A673 (cell line): ENCODE measurements at regions not wholly inside any gene's neighbourhood (a gene's known extent, or its start where the extent isn't known, plus 50 kb on each side); places are given as distances from the start of the nearest gene placed in this dataset.

ENCODE experiments used
- CTCF ChIP-seq: fragments of 300-800, 200-600 bp; sonication (generic); conservative IDR thresholded peaks from 2 replicates; pipeline ENCODE4 v1.5.1; 2017; ENCODE audit warnings: low read depth, mild to moderate bottlenecking, antibody characterized with exemption, low read length, moderate library complexity, mixed read lengths
- EZH2 ChIP-seq: fragments of 200-600 bp; sonication (generic); IDR thresholded peaks from 2 replicates; pipeline ENCODE4 v1.6.1; 2017; ENCODE audit warnings: borderline replicate concordance, low read depth, mild to moderate bottlenecking, mixed read lengths, antibody characterized with exemption, low read length; ENCODE audit not compliant: poor library complexity, severe bottlenecking

DNA sequence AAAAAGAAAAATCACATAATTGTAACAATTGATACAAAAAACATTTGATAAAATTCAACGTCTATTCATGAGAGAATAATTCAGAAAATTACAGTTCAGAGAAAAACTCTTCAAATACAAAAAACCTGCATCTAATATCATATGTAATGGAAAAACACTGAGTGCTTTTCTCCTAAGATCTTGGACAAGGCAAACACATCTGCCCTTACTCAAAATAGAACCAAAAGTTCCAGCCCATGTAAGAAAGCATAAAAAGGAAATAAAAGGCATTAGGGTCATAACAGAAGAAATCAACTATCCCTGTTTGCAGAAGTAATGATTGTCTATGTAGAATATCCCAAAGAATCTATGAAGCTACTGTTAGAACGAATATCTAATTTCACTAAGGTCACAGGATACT is 721.4 kb downstream of the RFPL4B start:
- TF ChIP-seq CTCF (no peak), EZH2 (no peak)
